ENCODE measurements at regions not wholly inside any gene's neighbourhood (a gene's known extent, or its start where the extent isn't known, plus 50 kb on each side); places are given as distances from the start of the nearest gene placed in this dataset.

DNA sequence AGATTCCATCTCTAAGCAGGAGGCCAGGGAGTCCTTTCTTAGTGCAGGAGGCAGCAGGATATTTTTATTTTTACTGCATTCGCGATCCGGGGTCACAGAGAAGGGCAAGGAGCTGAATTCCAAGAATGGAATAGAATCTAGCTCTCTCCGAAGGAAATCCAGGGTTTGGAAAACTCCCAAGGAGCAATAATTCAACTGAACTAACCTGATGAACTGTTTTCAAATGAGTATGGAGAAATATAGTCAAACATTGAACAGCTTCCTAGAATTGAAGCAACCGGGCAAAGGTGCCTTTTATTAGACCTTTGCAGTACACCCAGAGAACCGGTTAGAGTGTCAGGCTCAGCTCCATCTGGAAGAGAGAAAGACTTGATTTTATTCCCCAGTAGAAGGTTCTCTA lies 120.7 kb upstream of the MAF start:
- DNase-seq (no peak), ATAC-seq (no peak)
- peaks cover 7% of the 10 kb centered on the region for H3K27me3 Mint-ChIP-seq
- intact Hi-C loops (cut with micrococcal nuclease): no loop called here
- TF ChIP-seq, protein P1, sequence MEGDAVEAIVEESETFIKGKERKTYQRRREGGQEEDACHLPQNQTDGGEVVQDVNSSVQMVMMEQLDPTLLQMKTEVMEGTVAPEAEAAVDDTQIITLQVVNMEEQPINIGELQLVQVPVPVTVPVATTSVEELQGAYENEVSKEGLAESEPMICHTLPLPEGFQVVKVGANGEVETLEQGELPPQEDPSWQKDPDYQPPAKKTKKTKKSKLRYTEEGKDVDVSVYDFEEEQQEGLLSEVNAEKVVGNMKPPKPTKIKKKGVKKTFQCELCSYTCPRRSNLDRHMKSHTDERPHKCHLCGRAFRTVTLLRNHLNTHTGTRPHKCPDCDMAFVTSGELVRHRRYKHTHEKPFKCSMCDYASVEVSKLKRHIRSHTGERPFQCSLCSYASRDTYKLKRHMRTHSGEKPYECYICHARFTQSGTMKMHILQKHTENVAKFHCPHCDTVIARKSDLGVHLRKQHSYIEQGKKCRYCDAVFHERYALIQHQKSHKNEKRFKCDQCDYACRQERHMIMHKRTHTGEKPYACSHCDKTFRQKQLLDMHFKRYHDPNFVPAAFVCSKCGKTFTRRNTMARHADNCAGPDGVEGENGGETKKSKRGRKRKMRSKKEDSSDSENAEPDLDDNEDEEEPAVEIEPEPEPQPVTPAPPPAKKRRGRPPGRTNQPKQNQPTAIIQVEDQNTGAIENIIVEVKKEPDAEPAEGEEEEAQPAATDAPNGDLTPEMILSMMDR (IDR thresholded peaks at IDR 0.05): no peak
- no peaks in the 10 kb centered on the region for H3K9me3 Mint-ChIP-seq
- CTCF ChIA-PET: no interaction called here
- H3K4me1 Mint-ChIP-seq (ENCODE audit: low read depth): no peaks in the 10 kb centered on the region
- POLR2A ChIA-PET: no interaction called here
- no peaks in the 10 kb centered on the region for H3K36me3 Mint-ChIP-seq (ENCODE audit: low read depth)
- H3K27ac Mint-ChIP-seq: no peak overlapping the region
- no peak overlapping the region for H3K4me3 Mint-ChIP-seq

DNA sequence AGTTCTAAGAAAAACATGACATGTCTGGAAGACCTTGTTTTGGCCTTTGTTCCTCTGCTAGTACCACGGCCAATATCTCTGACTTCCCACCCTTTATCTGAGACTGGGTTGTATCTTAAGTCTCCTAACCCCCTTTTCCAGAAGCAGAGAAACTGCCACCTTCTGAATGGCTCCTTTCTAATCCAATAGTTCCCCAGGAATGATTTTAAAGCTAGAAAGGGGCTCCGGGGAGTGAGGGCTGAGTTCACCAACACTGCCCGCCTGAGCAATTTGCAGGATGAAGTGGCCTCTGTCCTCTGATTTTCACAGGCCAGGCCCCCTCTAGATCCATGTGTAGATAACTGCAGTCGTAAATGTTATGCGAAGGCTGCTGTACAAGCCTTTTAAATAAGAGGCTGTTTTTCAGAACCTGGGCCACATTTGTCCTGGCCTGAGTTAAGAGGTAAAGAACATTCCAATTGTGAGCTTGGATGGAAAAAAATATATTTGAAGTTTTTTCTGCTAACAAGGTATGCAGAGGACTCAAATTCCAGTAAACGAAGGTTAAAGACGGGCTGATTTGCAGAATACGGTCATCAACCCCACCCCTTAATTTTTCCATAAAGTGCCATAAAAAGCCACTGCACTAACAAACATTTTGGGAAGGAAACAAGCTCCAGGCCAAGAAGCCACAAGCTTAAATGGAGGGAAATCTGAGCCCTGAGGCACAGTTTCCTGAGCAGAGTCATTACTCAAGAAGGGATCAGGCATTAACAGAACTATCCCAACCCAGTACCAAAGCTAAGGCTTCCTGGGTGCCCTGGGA lies 117.0 kb upstream of the MAF start:
- intact Hi-C loops (cut with micrococcal nuclease): no loop called here
- H3K36me3 Mint-ChIP-seq (ENCODE audit: low read depth): no peaks in the 10 kb centered on the region
- ChIA-PET CTCF (no interaction called here), POLR2A (no interaction called here)
- TF ChIP-seq, protein P1 (IDR thresholded peaks at IDR 0.05): no peak
- ATAC-seq: no peak
- no peak overlapping the region for H3K4me3 Mint-ChIP-seq
- DNase-seq: no peak
- H3K4me1 Mint-ChIP-seq (ENCODE audit: low read depth): no peaks in the 10 kb centered on the region
- no peaks in the 10 kb centered on the region for H3K9me3 Mint-ChIP-seq
- H3K27ac Mint-ChIP-seq: no peak overlapping the region
- peaks cover 11% of the 10 kb centered on the region for H3K27me3 Mint-ChIP-seq

DNA sequence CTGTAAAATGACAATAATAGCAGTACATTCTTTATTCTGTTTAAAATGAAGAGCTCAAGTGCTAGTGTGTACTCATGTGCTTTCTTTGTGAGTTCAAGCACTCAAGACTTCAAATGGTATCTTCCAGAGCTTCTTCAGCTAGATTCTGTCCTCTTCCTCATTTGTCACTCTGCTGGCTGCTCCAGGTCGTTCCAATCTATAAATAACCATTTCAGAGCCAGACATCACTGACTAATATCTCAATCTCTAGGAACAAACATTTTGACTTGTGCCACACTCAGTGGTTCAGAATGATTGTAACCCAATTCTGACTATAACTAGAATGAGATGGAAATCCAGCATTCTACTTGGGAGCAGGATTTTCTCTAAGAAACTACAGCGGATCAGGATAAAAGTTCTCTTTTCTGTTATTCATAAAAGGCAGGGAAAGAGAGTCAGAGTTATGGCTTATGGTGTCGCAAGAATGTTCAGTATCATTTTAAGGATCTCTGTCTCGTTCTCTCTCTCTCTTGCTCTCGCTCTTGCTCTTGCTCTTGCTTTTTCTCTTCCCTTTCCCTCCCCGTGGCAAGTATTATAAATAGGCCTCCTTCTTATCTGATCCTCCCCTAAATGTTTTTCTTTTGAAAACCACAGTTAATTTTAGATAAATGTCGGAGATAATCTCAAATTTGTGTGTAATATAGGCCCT lies 116.3 kb upstream of the MAF start:
- H3K27me3 Mint-ChIP-seq: peaks cover 11% of the 10 kb centered on the region
- no peak overlapping the region for H3K27ac Mint-ChIP-seq
- no peaks in the 10 kb centered on the region for H3K4me1 Mint-ChIP-seq (ENCODE audit: low read depth)
- H3K36me3 Mint-ChIP-seq (ENCODE audit: low read depth): no peaks in the 10 kb centered on the region
- ChIA-PET CTCF (no interaction called here), POLR2A (no interaction called here)
- intact Hi-C loops (cut with micrococcal nuclease): no loop called here
- no peaks in the 10 kb centered on the region for H3K9me3 Mint-ChIP-seq
- H3K4me3 Mint-ChIP-seq: no peak overlapping the region
- DNase-seq (no peak), ATAC-seq (no peak)
- TF ChIP-seq, protein P1 (IDR thresholded peaks at IDR 0.05): no peak

DNA sequence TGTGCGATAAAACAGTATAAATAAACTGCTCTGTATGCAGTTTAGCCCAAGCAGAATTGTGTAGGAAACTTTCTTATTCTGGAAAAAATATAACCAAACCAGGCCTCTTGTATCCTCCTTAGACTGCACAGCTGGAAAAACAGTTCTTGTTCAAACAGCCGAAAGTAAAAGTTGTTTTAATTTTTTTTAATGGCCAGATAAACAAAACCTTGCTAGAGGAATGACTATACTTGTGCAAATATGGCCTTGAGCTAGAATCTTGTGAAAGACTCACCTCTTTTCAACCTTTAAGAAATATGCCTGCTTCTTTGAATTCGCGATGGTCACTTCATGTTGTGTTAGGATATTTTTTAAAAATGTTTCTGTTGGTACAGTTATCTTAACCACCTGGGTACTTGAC lies 114.5 kb upstream of the MAF start:
- DNase-seq (no peak), ATAC-seq (no peak)
- TF ChIP-seq, protein P1 (IDR thresholded peaks at IDR 0.05): no peak
- Mint-ChIP-seq H3K27me3 (peaks cover 11% of the 10 kb centered on the region), H3K4me3 (no peak overlapping the region), H3K27ac (no peak overlapping the region), H3K4me1 (ENCODE audit: low read depth) (no peaks in the 10 kb centered on the region), H3K9me3 (no peaks in the 10 kb centered on the region), H3K36me3 (ENCODE audit: low read depth) (no peaks in the 10 kb centered on the region)
- intact Hi-C loops (cut with micrococcal nuclease): no loop called here
- CTCF ChIA-PET: no interaction called here
- POLR2A ChIA-PET: no interaction called here

DNA sequence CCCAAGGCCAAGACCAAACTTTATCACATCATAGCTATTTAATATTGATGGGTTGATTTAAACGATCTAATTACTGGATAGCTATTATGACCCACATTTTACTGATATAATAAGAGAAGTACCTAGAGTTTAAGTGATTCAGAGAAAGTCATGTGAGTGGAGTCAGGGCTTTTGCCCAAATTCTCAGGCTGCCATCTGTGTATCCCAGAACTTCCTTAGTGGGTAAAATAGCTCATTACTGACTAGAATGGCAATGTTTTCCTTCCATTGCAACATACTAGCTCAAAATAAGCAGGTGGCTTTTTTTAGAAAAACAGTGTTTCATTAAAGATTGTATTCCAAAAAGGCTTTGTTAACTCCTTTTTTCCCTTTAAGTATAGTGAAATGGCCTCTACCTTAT lies 113.9 kb upstream of the MAF start:
- Mint-ChIP-seq H3K27ac (no peak overlapping the region), H3K4me1 (ENCODE audit: low read depth) (no peaks in the 10 kb centered on the region), H3K27me3 (peaks cover 11% of the 10 kb centered on the region), H3K9me3 (no peaks in the 10 kb centered on the region), H3K36me3 (ENCODE audit: low read depth) (no peaks in the 10 kb centered on the region), H3K4me3 (no peak overlapping the region)
- TF ChIP-seq, protein P1 (IDR thresholded peaks at IDR 0.05): no peak
- DNase-seq (no peak), ATAC-seq (no peak)
- ChIA-PET CTCF (no interaction called here), POLR2A (no interaction called here)
- intact Hi-C loops (cut with micrococcal nuclease): no loop called here
